PC-3 (cell line): ENCODE measurements at regions not wholly inside any gene's neighbourhood (a gene's known extent, or its start where the extent isn't known, plus 50 kb on each side); places are given as distances from the start of the nearest gene placed in this dataset.

Source experiments
- ATAC-seq: fragments of 200-7000 bp; cut with Tn5 transposase; 2 replicates; pipeline ENCODE4 v1.9.1; 2020; ENCODE audit warnings: mild to moderate bottlenecking, moderate library complexity
- BruUV-seq: library from RNA; stranded (reverse); fragments of 400-500 nt; replicated peaks from 2 replicates; lab custom pipeline; 2021; lab: Mats Ljungman, UMichigan
- CTCF ChIA-PET: fragments of 300-600 bp; sonication (Branson Sonifier 250); formaldehyde crosslinking; loops from one replicate; lab custom pipeline; 2022; ENCODE audit warnings: antibody characterized with exemption; lab: Charles Lee
- POLR2A ChIA-PET: fragments of 300-600 bp; sonication (Branson Sonifier 250); formaldehyde crosslinking; loops from one replicate; lab custom pipeline; 2022; ENCODE audit warnings: antibody characterized with exemption; ENCODE audit not compliant: unreplicated experiment; lab: Charles Lee
- DNase-seq: peaks from one replicate; pipeline ENCODE4 v3.0.0-alpha.2; 2015
- H2AFZ ChIP-seq: fragments of 300-600 bp; sonication (generic); 2 replicates; pipeline ENCODE4 v1.6.0; 2016; ENCODE audit warnings: antibody characterized with exemption, low read length
- H3F3A ChIP-seq: fragments of 300-600 bp; sonication (generic); one replicate; pipeline ENCODE4 v1.6.0; 2017; ENCODE audit warnings: antibody characterized with exemption, low read length, control low read depth, mild to moderate bottlenecking; ENCODE audit not compliant: unreplicated experiment
- H3K27ac ChIP-seq: fragments of 300-600 bp; sonication (generic); 2 replicates; pipeline ENCODE4 v1.5.1; 2016; ENCODE audit warnings: mild to moderate bottlenecking, low read length
- H3K27me3 ChIP-seq: fragments of 300-600 bp; sonication (generic); 2 replicates; pipeline ENCODE4 v1.6.1; 2016; ENCODE audit warnings: low read length, mixed read lengths
- H3K36me3 ChIP-seq: fragments of 300-600 bp; sonication (generic); 2 replicates; pipeline ENCODE4 v1.6.1; 2016; ENCODE audit warnings: low read depth, mixed run types, low read length, mixed read lengths
- H3K4me1 ChIP-seq: fragments of 300-600 bp; sonication (generic); 2 replicates; pipeline ENCODE4 v1.5.1; 2016; ENCODE audit warnings: low read length; ENCODE audit not compliant: insufficient read depth
- H3K4me2 ChIP-seq: fragments of 300-600 bp; sonication (generic); 2 replicates; pipeline ENCODE4 v1.6.0; 2016; ENCODE audit warnings: low read length
- H3K4me3 ChIP-seq: fragments of 300-600 bp; sonication (generic); 2 replicates; pipeline ENCODE4 v1.5.1; 2016; ENCODE audit warnings: mild to moderate bottlenecking, low read length, mixed read lengths
- H3K79me2 ChIP-seq: fragments of 300-600 bp; sonication (generic); 2 replicates; pipeline ENCODE4 v1.6.1; 2017; ENCODE audit warnings: low read length, mixed read lengths
- H3K9ac ChIP-seq: fragments of 300-600 bp; sonication (generic); 2 replicates; pipeline ENCODE4 v1.6.0; 2016; ENCODE audit warnings: mild to moderate bottlenecking, low read length
- H3K9me2 ChIP-seq: fragments of 300-600 bp; sonication (generic); replicated peaks from 2 replicates; pipeline ENCODE4 v1.6.1; 2016; ENCODE audit warnings: mixed run types, low read length, mixed read lengths
- H3K9me3 ChIP-seq: fragments of 300-600 bp; sonication (generic); 2 replicates; pipeline ENCODE4 v1.6.1; 2016; ENCODE audit warnings: low read length, mixed read lengths
- H4K20me1 ChIP-seq: fragments of 300-600 bp; sonication (generic); 2 replicates; pipeline ENCODE4 v1.6.1; 2016; ENCODE audit warnings: low read length, mixed read lengths
- CTCF ChIP-seq: fragments of 300-600 bp; sonication (generic); conservative IDR thresholded peaks from 2 replicates; pipeline ENCODE4 v1.5.1; 2017; ENCODE audit warnings: antibody characterized with exemption, low read depth, mild to moderate bottlenecking, low read length
- EZH2 ChIP-seq: fragments of 300-600 bp; sonication (generic); IDR thresholded peaks from one replicate; pipeline ENCODE4 v1.6.1; 2017; ENCODE audit warnings: antibody characterized with exemption, mild to moderate bottlenecking, low read length; ENCODE audit not compliant: unreplicated experiment
- EZH2phosphoT487 ChIP-seq: fragments of 300-600 bp; sonication (generic); IDR thresholded peaks from 2 replicates; pipeline ENCODE4 v1.6.1; 2018; ENCODE audit warnings: mild to moderate bottlenecking, antibody characterized with exemption, low read length, borderline replicate concordance
- intact Hi-C: fragments of 100-400 bp; cut with micrococcal nuclease; formaldehyde crosslinking; loops from 2 replicates; pipeline ENCODE4 v1.9.0; 2023

- no peak overlapping the region for H3K9ac ChIP-seq
- H3K9me3 ChIP-seq = no peaks in the 10 kb centered on the region
- no peaks in the 10 kb centered on the region for H3K9me2 ChIP-seq
- H3K27ac ChIP-seq = no peak overlapping the region
- no peak overlapping the region for H3K4me2 ChIP-seq
- H3F3A ChIP-seq = no peaks in the 10 kb centered on the region
- CTCF ChIA-PET = no interaction called here
- H3K36me3 ChIP-seq = no peaks in the 10 kb centered on the region
- H3K4me3 ChIP-seq = no peak overlapping the region
- BruUV-seq = no TSS peak
- TF ChIP-seq EZH2 = no peak
- TF ChIP-seq CTCF = no peak
- TF ChIP-seq EZH2phosphoT487 = no peak
- no peaks in the 10 kb centered on the region for H3K27me3 ChIP-seq
- no peak for ATAC-seq
- no peaks in the 10 kb centered on the region for H3K79me2 ChIP-seq
- POLR2A ChIA-PET = no interaction called here
- H2AFZ ChIP-seq = no peak overlapping the region
- intact Hi-C loops = no loop called here
- no peaks in the 10 kb centered on the region for H3K4me1 ChIP-seq
- DNase-seq = no peak
- H4K20me1 ChIP-seq = no peaks in the 10 kb centered on the region
Observed at GRCh38 chr2:109054865-109055264, 65.8 kb upstream of the EDAR start.

GRCh38 chr2:109053716-109054115 is 64.7 kb upstream of the EDAR start:
- ATAC-seq = no peak
- no peak overlapping the region for H3K27ac ChIP-seq
- CTCF ChIA-PET = no interaction called here

More at GRCh38 chr2:109053716-109054115, 64.7 kb upstream of the EDAR start:
- TF ChIP-seq EZH2phosphoT487 (no peak), CTCF (no peak), EZH2 (no peak)
- H3K9ac ChIP-seq = no peak overlapping the region
- H3K79me2 ChIP-seq = no peaks in the 10 kb centered on the region
- BruUV-seq = no TSS peak
- no peak overlapping the region for H2AFZ ChIP-seq
- POLR2A ChIA-PET = no interaction called here
- H3K4me3 ChIP-seq = no peak overlapping the region
- H3K27me3 ChIP-seq = no peaks in the 10 kb centered on the region
- intact Hi-C loops = no loop called here
- no peak overlapping the region for H3K4me2 ChIP-seq
- H3F3A ChIP-seq = no peaks in the 10 kb centered on the region
- no peak for DNase-seq
- no peaks in the 10 kb centered on the region for H3K4me1 ChIP-seq
- H4K20me1 ChIP-seq = no peaks in the 10 kb centered on the region
- no peaks in the 10 kb centered on the region for H3K36me3 ChIP-seq
- H3K9me2 ChIP-seq = no peaks in the 10 kb centered on the region
- H3K9me3 ChIP-seq = no peaks in the 10 kb centered on the region
